ENCODE measurements at regions not wholly inside any gene's neighbourhood (a gene's known extent, or its start where the extent isn't known, plus 50 kb on each side); places are given as distances from the start of the nearest gene placed in this dataset.
"Not testable (repeated sequence)": the region's sequence is repeated elsewhere in the genome, so short reads cannot be mapped to it uniquely, and the experiment has no call there.

DNA sequence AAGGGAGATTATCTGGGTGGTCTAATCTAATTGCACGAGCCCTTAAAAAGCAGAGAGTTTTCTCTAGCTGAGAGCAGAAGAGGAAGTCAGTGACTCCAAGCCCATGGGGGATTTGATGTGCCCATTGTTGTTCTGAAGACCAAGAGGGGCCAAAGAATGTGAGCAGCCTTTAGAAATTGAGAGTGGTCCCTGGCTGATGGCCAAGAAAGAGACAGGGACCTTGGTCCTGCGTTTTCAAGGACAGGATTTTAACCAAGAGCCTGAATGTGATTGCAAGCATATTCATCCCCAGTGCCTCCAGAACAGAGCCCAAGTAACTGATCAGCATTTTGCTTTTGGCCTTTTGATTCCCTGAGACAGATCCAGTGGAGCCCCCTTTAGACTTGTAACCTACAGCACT lies 1353.9 kb downstream of the AACS start:
- DNase-seq, result no peak

DNA sequence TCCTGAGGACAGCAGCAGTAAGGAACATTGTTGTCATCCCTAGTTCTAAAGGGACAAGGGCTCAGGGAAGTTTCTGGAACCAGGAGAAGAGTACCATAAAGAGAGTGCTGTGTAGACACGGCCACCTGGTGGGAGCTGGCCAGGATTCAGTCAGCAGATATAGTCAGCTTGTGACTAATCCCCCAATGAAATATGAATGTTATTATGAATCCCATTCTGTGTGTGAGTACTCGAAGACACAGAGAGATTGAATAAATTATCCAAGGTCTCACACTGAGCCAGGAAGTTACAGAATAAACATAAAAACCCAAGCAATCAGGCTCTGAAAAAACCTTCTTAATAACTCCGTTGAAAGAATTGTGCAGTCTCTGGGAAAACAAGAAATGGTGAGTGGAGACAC lies 1359.5 kb downstream of the AACS start:
- no peak for DNase-seq

DNA sequence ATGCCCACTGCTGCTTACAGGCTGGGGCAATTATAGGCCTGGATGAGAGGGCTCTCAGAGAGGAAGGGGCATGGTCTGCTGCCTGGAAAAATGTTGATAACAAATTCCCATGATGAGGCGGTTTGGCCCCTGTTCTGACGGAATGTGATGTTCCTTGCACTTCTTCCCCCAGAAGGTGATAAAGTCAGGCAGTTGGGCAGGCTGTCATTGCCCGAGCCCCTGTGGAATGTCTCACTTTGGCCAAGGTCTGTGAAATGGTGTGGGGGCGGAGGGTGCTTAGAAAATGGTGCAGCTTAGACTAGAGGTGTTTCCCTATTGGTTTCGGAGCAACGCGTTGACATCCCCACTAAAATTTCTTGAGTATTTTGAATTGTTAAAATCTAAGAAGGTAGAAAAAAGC lies 1360.0 kb downstream of the AACS start:
- no peak for DNase-seq

DNA sequence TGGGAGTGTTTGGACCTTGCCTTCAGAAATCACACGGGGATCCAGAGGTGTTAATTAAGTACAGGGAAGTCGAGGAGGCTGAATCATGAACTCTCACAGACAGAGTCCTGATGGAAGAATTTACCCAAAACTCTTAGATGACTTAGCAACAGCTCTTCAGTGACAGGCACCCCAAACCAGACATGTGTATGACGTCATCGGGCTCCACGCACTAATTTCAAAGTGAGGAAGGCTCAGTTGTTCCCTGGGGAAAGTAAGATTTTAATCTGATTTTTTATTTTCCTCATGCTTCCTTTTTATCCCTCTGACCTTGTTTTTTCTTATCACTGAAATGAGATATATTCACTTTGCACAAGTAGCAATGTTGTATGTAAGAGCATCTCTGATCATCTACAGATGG lies 1363.5 kb downstream of the AACS start:
- no peak for DNase-seq

DNA sequence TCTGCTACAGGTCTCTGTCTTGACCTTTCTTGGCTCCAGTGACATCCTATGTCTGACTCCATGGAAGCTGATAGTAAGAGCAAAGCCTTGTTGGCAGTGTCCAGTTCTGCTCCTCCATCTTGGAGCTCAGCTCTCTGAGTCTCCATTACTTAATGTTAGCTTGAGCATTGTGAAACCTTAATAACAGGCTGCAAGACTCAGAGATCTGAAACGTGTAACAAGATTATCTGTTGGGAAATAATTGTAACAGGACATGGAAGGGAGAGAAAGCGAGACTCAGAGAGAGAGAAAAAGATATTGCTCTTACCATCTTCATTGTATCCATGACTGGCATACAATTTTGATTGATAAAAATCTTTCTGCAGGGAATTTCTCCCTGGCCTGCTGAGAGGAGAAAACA lies 1365.7 kb downstream of the AACS start:
- DNase-seq, result no peak

DNA sequence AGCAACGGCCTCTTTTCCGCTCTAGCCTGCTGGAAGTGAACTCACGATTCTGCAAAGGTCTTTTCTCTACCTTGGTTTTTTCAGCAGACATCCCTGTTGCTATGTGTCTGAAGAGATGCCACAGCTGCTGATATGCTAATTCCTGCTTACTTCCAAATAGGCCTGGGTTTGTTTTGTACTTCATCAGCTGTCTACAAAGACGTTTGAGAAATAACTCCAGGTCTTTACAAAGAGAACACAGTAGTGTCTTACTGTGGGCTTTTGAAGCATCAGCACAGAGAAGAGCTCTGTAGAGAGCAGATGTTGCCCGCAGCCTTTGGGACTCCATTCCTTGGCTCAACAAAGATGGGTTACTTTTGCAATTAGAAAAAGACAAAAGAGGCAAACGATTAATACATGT lies 1366.5 kb downstream of the AACS start:
- no peak for DNase-seq

DNA sequence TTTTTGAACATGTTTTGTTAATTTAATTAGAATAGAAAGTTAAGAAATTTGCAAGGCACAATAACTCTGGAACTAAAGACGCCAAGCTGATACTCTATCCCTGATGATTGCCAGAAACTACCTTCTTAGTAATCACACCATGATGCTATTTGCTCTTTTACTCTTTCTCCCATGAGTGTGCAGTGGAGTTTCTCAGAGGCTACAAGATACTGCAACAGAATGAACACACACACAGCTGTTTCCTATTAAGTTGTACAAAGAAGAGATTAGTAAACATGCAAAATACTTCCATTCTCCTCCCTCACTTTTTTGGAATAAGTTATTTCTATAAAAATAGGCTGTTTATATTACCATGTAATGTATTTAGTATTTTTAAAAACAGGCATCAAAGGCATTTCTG lies 1367.5 kb downstream of the AACS start:
- no peak for DNase-seq

DNA sequence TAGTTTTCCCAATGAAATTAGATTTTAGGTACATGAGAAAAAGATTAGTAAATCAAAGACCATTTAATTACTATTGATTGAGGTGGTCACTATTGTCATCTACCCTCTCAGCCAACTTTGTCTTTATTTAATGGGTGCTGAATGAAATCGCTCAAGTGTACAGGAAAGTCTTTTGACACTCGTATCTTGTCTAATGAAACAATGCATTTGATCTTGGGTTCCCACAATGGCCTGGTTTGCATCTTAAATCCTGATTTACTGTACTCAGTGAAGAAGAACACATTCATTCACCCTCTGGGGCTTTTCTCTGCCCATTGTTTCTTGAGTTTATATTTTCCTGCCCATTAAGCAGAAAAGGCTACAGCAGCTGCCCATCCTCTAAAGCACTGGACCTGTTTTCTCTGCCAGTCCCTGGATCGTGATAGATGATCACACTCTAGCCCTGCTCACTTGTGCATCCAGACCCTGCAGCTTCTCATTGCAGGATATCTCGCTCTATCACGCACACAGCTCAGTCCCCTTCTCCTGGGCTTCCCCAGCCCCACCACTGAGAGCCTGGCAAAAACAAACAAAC lies 1369.3 kb downstream of the AACS start:
- DNase-seq, result no peak

DNA sequence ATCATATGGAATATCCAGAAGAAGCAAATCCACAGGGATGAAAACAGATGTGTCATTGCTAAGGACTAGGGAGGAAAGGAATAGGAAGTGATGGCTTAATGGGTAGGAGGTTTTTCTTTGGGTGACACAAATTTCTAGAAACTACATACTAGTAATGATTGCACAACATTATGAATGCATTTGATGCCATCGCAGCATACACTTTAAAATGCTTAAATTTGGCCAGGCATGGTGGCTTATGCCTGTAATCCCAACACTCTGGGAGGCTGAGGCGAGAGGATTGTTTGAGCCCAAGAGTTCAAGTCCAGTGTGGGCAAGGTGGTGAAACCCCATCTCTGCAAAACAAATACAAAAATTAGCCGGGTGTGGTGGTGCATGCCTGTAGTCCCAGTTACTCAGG lies 1370.8 kb downstream of the AACS start:
- DNase-seq, result no peak

DNA sequence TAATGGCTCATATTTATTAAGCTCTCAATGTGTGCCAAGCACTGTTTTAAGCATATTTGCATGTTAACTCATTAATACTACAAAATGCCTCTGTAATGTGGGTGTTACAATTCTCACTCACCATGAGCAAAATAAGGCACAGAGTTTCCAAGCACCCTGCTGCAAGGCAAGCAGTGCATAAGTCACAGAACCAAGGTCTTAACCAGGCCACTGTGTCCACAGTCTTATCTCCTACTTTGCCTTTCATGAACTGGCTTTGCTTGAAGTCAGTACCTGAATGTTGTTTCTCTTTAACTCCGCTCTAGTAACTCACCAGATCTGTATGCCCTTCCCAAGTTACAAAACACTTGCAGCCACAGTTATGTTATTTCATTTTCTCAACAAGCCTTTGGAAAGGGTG lies 1372.7 kb downstream of the AACS start:
- DNase-seq, result no peak

DNA sequence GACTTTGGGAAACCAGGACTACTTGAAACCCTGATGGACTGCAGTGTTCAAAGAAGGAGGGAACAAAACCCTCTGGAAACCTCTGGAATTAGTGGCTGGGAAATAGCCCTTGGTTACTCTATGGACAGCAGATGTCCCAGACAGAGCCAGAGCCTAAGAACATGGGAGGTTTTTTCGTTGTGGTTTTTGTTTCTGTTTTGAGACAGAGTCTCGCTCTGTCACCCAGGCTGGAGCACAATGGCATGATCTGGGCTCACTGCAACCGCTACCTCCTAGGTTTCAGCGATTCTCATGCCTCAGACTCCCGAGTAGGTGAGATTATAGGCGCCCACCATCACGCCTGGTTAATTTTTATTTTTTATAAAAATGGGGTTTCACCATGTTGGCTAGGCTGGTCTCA lies 1378.7 kb downstream of the AACS start:
- DNase-seq, result no peak

DNA sequence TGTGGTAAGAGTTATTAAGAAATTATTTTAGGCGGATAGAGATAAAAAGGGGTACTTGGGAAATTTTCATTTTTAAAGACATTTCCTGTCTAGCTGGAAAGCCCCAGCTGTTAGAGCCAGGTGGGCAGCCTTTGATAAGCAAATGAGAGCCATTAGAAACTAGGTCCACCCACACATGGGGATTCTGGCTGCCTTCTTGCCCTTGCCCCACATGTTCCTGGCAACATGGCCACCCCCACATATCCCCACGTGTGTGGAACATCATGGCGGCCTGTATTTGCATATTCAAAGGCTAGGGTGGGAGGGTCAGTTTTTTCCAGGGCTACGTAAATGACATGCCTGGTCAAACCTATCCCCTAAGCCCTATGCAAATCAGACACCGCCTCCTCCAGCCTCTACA lies 1382.1 kb downstream of the AACS start:
- DNase-seq, result no peak

DNA sequence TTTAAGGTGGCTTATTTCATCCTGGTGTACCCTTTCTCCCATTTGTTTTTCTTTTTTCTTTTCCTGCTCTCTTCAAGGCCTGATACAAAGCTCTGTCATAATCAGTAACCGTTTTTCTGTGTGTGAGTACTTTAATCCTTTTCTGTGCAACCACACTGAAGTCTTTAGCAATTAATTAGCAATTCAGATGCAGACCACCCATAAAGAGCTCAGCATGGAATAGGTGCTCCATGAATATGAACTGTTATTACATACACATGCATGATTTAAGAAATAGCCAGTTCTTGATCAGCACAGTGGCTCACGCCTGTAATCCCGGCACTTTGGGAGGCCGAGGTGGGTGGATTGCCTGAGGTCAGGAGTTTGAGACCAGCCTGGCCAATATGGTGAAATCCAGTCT lies 1386.6 kb downstream of the AACS start:
- no peak for DNase-seq

DNA sequence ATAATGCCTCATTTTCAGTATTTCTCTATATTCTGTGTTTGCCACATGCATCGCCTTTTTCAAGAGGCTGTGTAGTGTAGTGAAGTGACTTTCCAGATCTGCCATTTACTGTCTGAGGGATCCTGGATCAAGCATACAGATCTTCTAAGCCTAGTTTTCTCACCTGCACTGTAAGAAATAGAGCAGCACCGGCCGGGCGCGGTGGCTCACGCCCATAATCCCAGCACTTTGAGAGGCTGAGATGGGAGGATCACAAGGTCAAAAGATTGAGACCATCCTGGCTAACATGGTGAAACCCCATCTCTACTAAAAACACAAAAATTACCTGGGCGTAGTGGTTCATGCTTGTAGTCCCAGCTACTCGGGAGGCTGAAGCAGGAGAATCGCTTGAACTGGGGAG lies 1387.5 kb downstream of the AACS start:
- DNase-seq, result not testable (repeated sequence)

DNA sequence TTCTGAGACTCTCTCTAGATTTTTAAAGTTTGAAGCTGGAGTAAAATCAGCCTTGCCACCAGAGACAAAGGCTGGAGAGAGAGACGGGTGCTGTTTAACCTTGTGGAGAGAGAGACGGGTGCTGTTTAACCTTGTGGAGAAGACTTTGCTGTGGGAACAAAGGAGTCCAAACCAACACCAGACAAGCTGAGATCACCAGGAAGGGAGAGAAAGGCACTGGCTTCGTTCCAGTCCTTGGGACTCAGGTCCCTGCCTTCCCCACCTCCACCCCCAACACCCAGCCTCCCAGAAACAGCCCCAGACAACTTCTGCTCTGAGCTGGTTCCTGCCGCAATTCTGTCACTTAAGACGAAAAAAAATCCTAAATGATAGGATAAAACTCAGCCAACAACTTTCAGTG lies 1389.3 kb downstream of the AACS start:
- DNase-seq, result no peak

DNA sequence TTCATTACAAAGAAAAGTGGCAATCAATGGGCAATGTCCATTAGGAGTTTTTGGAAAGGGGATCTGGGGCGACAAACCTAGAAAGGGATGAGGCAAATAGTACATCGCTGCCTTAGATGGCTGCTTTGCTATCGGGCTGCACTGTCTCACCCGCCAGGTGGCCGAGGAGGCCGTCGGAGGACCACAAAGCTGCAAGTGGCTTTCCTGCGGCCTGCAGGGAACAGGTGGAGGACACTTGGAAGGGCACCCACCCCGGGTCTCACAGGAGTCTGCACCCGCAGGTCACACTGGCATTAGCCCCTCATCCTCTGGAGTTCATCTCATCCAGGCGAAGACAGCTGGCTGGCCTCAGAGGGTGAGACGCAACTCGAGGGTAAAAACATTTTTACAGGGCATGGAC lies 1392.5 kb downstream of the AACS start:
- no peak for DNase-seq

DNA sequence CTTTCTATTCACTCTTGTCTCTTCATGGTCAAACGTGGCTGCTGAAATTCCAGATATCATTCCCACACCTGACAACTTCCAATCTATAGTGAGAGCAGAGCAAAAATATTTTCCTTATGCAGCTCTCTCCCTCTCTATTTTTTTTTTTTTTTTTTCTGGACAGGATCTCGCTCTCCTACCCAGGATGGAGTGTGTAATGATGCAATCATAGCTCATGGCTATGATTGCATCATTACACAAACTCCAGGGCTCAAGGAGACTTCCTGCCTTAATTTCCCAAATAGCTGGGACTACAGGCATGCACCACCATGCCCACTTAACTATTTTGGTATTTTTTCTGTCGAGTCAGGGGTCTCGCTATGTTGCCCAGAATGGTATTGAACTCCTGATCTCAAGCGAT lies 1398.9 kb downstream of the AACS start:
- DNase-seq, result no peak

DNA sequence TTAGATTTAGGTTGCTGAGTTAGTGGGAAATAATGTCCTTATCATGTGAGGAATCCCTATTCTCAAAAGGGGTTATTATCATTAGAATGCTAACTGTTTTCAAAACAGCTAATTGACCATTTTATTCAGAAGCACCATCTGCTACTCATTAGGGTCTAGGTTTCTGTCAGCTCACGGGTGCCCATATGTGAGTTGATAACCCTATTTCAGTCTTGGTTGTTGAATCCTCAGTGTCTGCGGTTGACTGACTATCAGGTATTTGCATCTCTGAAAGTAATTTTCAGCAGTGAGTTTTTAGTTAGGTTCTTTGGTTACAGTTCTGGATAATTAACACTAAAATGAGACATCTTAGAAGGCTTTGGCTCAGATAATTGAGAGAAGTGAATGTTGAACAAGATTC lies 1404.0 kb downstream of the AACS start:
- no peak for DNase-seq

DNA sequence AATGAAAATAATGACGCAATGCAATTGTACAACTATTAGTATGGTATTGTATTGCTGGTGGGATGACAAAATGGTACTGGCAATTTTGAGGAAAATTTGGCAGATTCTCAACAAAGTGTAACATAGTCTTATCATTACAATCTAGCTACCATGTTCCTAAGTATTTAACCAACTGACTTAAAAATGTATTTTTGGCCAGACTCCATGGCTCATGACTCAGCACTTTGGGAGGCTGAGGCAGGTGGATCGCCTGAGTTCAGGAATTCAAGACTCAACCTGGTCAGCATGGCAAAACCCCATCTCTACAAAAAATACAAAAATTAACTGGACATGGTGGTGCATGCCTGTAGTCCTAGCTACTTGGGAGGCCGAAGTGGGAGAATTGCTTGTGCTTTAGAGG lies 1409.5 kb downstream of the AACS start:
- DNase-seq, result no peak

DNA sequence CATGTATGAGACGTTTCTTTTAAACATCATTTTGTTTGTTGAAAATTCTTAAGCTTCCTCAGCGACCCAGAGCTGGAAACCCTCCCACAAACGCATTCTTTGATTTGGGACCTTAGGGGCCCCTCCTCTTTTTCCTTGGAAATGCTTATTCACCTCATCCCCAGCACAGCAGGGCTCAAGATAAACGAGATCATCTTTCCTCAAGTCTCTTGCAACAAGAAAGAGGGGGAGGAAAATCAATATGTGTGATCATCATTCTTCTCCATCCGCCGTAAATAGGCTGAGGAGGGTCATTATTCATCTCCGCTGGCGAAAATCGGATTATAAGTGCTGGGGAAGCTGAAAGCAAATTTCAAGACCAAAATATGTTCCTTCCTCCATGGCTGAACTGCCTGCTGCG lies 1415.2 kb downstream of the AACS start:
- DNase-seq, result no peak

DNA sequence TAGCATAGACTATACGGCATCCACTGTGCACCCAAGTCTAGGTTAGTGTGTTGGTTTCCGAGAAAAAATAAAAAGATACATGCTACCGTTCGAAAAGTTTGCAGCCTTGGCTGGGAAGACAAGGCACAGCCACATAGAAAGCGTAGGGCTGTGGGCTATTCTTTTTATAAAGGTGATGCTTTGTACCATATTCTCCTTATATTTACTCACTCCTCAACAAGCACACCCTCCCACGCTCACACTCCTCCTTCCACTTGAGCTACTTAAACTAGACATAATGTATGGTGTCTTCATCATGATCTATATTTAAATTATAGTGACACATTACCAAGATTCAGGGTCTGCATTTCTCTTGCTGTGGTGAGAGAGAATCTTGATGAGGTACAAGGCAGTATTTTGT lies 1416.5 kb downstream of the AACS start:
- DNase-seq, result no peak

DNA sequence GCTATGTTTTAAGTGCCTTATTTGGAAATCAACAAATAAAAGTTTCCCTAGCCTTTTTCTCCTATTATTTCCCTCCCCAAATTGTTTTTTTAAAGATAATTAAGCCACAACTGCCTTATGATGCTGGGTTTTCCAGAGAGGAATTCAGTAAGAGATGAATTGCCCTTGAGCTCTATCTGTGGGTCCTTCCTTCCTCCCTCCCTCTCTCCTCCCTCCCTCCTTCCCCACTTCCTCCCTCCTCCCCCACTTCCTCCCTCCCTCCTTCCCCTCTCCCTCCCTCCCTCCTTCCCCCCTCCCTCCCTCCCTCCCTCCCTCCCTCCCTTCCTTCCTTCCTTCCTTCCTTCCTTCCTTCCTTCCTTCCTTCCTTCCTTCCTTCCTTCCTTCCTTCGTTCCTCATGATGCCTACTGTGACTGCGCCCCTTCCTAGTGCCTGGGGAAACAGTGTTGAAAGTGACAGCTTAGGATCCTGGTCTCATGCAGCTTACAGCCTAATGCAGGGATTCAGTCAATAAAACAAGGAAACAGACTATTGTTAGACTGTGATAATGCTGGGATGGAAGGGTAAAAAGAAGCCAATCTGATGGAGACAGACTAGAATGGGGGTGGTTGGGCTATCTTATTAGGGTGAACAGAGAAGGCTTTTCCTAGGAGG lies 1417.1 kb downstream of the AACS start:
- DNase-seq, result no peak

DNA sequence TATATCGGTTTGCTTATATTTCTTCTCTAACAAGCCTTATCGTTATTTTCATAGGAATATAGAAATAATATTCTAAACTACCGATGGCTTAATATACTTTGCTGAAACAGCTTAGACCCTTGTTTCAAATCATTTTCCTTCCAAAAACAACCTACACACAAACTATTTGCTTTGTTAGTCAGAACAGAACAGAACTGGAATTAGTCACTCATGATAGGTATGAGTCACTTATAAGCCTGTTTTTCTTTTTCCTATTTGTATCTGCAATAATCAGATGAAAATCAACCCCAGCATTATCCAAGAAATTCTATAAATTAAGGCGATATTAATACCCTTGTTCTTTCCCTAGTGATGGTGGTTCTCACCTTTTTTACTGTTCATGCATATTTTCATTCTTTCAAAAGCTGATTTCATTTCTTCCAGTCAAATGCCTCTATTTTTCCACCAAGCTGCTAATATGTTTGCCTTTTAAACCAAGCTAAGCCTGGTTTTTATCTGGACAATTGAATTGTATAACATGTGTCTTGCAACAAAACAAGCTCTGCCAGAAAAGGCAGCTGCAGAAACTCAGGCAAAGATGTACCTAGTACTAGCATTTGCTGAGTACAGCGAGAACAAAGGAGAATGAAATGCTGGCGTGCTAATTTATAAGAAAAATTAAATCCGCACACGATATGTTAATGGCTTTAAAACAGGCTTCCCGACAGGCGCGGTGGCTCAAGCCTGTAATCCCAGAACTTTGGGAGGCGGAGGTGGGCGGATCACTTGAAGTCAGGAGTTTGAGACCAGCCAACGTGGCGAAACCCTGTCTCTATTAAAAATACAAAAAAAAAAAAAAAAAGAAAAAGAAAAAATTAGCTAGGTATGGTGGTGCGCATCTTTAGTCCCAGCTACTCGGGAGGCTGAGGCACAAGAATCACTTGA lies 1418.2 kb downstream of the AACS start:
- DNase-seq, result no peak

DNA sequence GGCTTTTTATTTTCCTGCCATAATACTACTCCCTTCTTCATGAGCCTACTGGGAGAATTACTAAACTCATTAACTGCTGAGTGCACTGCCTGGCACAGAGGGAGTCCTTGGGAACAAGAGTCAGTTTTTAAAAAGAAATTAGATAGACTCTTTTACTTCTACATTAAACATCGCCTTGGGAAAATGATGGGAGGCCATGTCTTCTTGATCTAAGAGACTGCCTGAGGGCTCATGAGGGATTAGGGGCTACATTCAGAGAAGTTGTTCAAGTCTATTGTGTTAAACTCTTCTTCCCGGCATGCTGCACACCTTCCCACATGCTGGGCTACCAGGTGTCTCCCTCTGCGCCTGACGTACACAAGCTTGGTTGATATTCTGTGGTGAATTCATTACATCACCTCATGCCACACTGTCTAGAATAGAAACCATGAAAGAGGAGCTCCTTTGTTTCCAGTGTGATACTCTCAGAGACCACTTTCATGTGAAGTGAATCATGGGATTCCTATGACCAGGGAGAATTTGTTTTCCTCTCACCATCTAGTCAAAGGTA lies 1422.3 kb downstream of the AACS start:
- no peak for DNase-seq
